ENCODE measurements at regions not wholly inside any gene's neighbourhood (a gene's known extent, or its start where the extent isn't known, plus 50 kb on each side); places are given as distances from the start of the nearest gene placed in this dataset.
"Not testable (repeated sequence)": the region's sequence is repeated elsewhere in the genome, so short reads cannot be mapped to it uniquely, and the experiment has no call there.

GRCh38 chr9:41633726-41634125 is 444.6 kb upstream of the ZNG1F start:
- H3K27me3 ChIP-seq; DNase-seq (ENCODE audit: low spot score in 2 of 2); H3K4me1 ChIP-seq; H3K36me3 ChIP-seq; H3K4me3 ChIP-seq; H3K27ac ChIP-seq; H3K9me3 ChIP-seq: not testable (repeated sequence)
- 64% methylated on average over 3 of the region's 3 CpGs for WGBS

- H3K36me3 ChIP-seq, H3K4me3 ChIP-seq, H3K9me3 ChIP-seq, H3K4me1 ChIP-seq, H3K27ac ChIP-seq, H3K27me3 ChIP-seq: not testable (repeated sequence)
- WGBS = 85% methylated on average over 9 of the region's 10 CpGs
- DNase-seq (ENCODE audit: low spot score in 2 of 2) = peak in 1 of 2 donors; percentile 58
Observed at GRCh38 chr9:41623666-41624065, 434.5 kb upstream of the ZNG1F start.

- no CpG with 5 or more reads among the region's 2 CpGs for WGBS
- not testable (repeated sequence) for H3K9me3 ChIP-seq; DNase-seq (ENCODE audit: low spot score in 2 of 2); H3K27me3 ChIP-seq; H3K27ac ChIP-seq; H3K4me3 ChIP-seq; H3K4me1 ChIP-seq; H3K36me3 ChIP-seq
Observed at GRCh38 chr9:41619254-41619653, 430.1 kb upstream of the ZNG1F start.

- not testable (repeated sequence) for H3K27me3 ChIP-seq; H3K4me3 ChIP-seq; H3K9me3 ChIP-seq; H3K36me3 ChIP-seq; DNase-seq (ENCODE audit: low spot score in 2 of 2); H3K27ac ChIP-seq; H3K4me1 ChIP-seq
- WGBS = no CpG with 5 or more reads among the region's 4 CpGs
Observed at GRCh38 chr9:41606961-41607547, 417.9 kb upstream of the ZNG1F start.

- not testable (repeated sequence) for DNase-seq (ENCODE audit: low spot score in 2 of 2); H3K27me3 ChIP-seq; H3K36me3 ChIP-seq; H3K4me1 ChIP-seq; H3K9me3 ChIP-seq; H3K27ac ChIP-seq; H3K4me3 ChIP-seq
- WGBS = 4% methylated on average over 1 of the region's 1 CpG
Observed at GRCh38 chr9:41565572-41565971, 376.5 kb upstream of the ZNG1F start.
